Smooth muscle cell (in vitro differentiated cells): ENCODE measurements at regions not wholly inside any gene's neighbourhood (a gene's known extent, or its start where the extent isn't known, plus 50 kb on each side); places are given as distances from the start of the nearest gene placed in this dataset.

Source experiments
- DNase-seq: peaks from one replicate; lab custom pipeline; 2025; ENCODE audit not compliant: unreplicated experiment; lab: John Stamatoyannopoulos, UW
- H2AFZ ChIP-seq: fragments of 200-600 bp; sonication (generic); 2 replicates; pipeline ENCODE4 v1.6.0; 2016; ENCODE audit warnings: antibody characterized with exemption, low read depth, mild to moderate bottlenecking
- H3F3A ChIP-seq: fragments of 200-600 bp; sonication (generic); 2 replicates; pipeline ENCODE4 v1.6.0; 2017; ENCODE audit warnings: antibody characterized with exemption, low read depth
- H3K27ac ChIP-seq: fragments of 200-600 bp; sonication (generic); 2 replicates; pipeline ENCODE4 v1.5.1; 2016; ENCODE audit warnings: low read depth, mild to moderate bottlenecking
- H3K27me3 ChIP-seq: fragments of 200-600 bp; sonication (generic); 2 replicates; pipeline ENCODE4 v1.6.1; 2016; ENCODE audit warnings: low read depth, mild to moderate bottlenecking
- H3K36me3 ChIP-seq: fragments of 200-600 bp; sonication (generic); 2 replicates; pipeline ENCODE4 v1.5.1; 2016; ENCODE audit warnings: low read depth
- H3K4me1 ChIP-seq: fragments of 200-600 bp; sonication (generic); 2 replicates; pipeline ENCODE4 v1.5.1; 2016; ENCODE audit warnings: low read depth
- H3K4me2 ChIP-seq: fragments of 200-600 bp; sonication (generic); 2 replicates; pipeline ENCODE4 v1.6.0; 2016; ENCODE audit warnings: mild to moderate bottlenecking
- H3K4me3 ChIP-seq: fragments of 200-600 bp; sonication (generic); 2 replicates; pipeline ENCODE4 v1.5.1; 2016; ENCODE audit warnings: mild to moderate bottlenecking
- H3K79me2 ChIP-seq: fragments of 200-600 bp; sonication (generic); 2 replicates; pipeline ENCODE4 v1.6.0; 2016; ENCODE audit warnings: low read depth, mild to moderate bottlenecking
- H3K9ac ChIP-seq: fragments of 200-600 bp; sonication (generic); 2 replicates; pipeline ENCODE4 v1.6.0; 2016; ENCODE audit warnings: low read depth
- H3K9me3 ChIP-seq: fragments of 200-600 bp; sonication (generic); replicated peaks from 2 replicates; pipeline ENCODE4 v1.5.1; 2016; ENCODE audit warnings: low read depth
- H4K20me1 ChIP-seq: fragments of 200-600 bp; sonication (generic); 2 replicates; pipeline ENCODE4 v1.6.0; 2016; ENCODE audit warnings: low read depth
- CTCF ChIP-seq: fragments of 200-600 bp; sonication (generic); IDR thresholded peaks from 2 replicates; pipeline ENCODE4 v1.5.1; 2017; ENCODE audit warnings: borderline replicate concordance, mild to moderate bottlenecking, antibody characterized with exemption; ENCODE audit not compliant: insufficient read depth, poor library complexity, severe bottlenecking
- WGBS: methylation state at CpG from one replicate; pipeline ENCODE4 v1.1.7; 2016; ENCODE audit warnings: low lambda C conversion rate; 5-methylcytosine and 5-hydroxymethylcytosine counted together

- Histone ChIP-seq H3K9ac (no peak overlapping the region), H3K36me3 (no peaks in the 10 kb centered on the region), H3F3A (no peaks in the 10 kb centered on the region), H3K27me3 (no peaks in the 10 kb centered on the region), H3K4me1 (no peaks in the 10 kb centered on the region), H4K20me1 (no peaks in the 10 kb centered on the region), H3K4me2 (no peak overlapping the region), H3K79me2 (no peaks in the 10 kb centered on the region), H3K27ac (no peak overlapping the region), H3K9me3 (no peaks in the 10 kb centered on the region), H2AFZ (no peak overlapping the region), H3K4me3 (no peak overlapping the region)
- no peak for DNase-seq
- 93% methylated on average over 6 of the region's 6 CpGs for WGBS
- TF ChIP-seq CTCF: no peak
Observed at GRCh38 chr7:131141443-131141967, 186.2 kb upstream of the MKLN1 start.

- no peaks in the 10 kb centered on the region for H3K27me3 ChIP-seq
- no peaks in the 10 kb centered on the region for H4K20me1 ChIP-seq
- no peak overlapping the region for H3K4me2 ChIP-seq
- no peak overlapping the region for H3K4me3 ChIP-seq
- no peak overlapping the region for H3K9ac ChIP-seq
- H3K4me1 ChIP-seq: no peaks in the 10 kb centered on the region
- no peak for TF ChIP-seq CTCF
- no peak overlapping the region for H2AFZ ChIP-seq
- H3K27ac ChIP-seq: no peak overlapping the region
- no peak for DNase-seq
- 98% methylated on average over 4 of the region's 4 CpGs for WGBS
- H3K36me3 ChIP-seq: no peaks in the 10 kb centered on the region
- H3K79me2 ChIP-seq: no peaks in the 10 kb centered on the region
- no peaks in the 10 kb centered on the region for H3F3A ChIP-seq
- H3K9me3 ChIP-seq: no peaks in the 10 kb centered on the region
Observed at GRCh38 chr7:131143869-131144268, 183.8 kb upstream of the MKLN1 start.

- no peaks in the 10 kb centered on the region for H3K4me1 ChIP-seq
- H3K9me3 ChIP-seq: no peaks in the 10 kb centered on the region
- no peak overlapping the region for H3K9ac ChIP-seq
- no peak for TF ChIP-seq CTCF
- no peaks in the 10 kb centered on the region for H4K20me1 ChIP-seq
- H3K36me3 ChIP-seq: no peaks in the 10 kb centered on the region
- H3K79me2 ChIP-seq: no peaks in the 10 kb centered on the region
- H3K27ac ChIP-seq: no peak overlapping the region
- H3K4me3 ChIP-seq: no peak overlapping the region
- H2AFZ ChIP-seq: no peak overlapping the region
- no peaks in the 10 kb centered on the region for H3F3A ChIP-seq
- no peak overlapping the region for H3K4me2 ChIP-seq
- 87% methylated on average over 8 of the region's 8 CpGs for WGBS
- DNase-seq: no peak
- H3K27me3 ChIP-seq: no peaks in the 10 kb centered on the region
Observed at GRCh38 chr7:131145026-131145425, 182.7 kb upstream of the MKLN1 start.

GRCh38 chr7:131145770-131146169 is 181.9 kb upstream of the MKLN1 start:
- Histone ChIP-seq H3F3A (no peaks in the 10 kb centered on the region), H3K27ac (no peak overlapping the region), H3K9ac (no peak overlapping the region), H3K4me3 (no peak overlapping the region), H3K79me2 (no peaks in the 10 kb centered on the region), H3K27me3 (no peaks in the 10 kb centered on the region), H3K4me1 (no peaks in the 10 kb centered on the region), H3K4me2 (no peak overlapping the region), H4K20me1 (no peaks in the 10 kb centered on the region), H3K36me3 (no peaks in the 10 kb centered on the region), H2AFZ (no peak overlapping the region), H3K9me3 (no peaks in the 10 kb centered on the region)
- no peak for TF ChIP-seq CTCF
- 64% methylated on average over 3 of the region's 3 CpGs for WGBS
- DNase-seq: no peak
